ENCODE measurements at regions not wholly inside any gene's neighbourhood (a gene's known extent, or its start where the extent isn't known, plus 50 kb on each side); places are given as distances from the start of the nearest gene placed in this dataset.
A peak's percentile ranks its signal among the peaks of the same experiment; 100 is the strongest.
"Not testable (repeated sequence)": the region's sequence is repeated elsewhere in the genome, so short reads cannot be mapped to it uniquely, and the experiment has no call there.

GRCh38 chr1:157348538-157349480, 203.5 kb downstream of the FCRL5 start:
- DNase-seq (no peak), ATAC-seq (no peak)
- intact Hi-C loops (cut with DNase I): no loop called here

GRCh38 chr1:157347506-157347905, 204.8 kb downstream of the FCRL5 start:
- no peak for ATAC-seq
- intact Hi-C loops (cut with DNase I): no loop called here
- DNase-seq: no peak

- ATAC-seq; intact Hi-C loops (cut with DNase I); DNase-seq: not testable (repeated sequence)
Measured at GRCh38 chr1:157337785-157338184, 199.6 kb upstream of the ETV3 start.

GRCh38 chr1:157335056-157335455, 196.9 kb upstream of the ETV3 start:
- ATAC-seq: no peak
- no peak for DNase-seq
- intact Hi-C loops (cut with DNase I): no loop called here

- DNase-seq (no peak), ATAC-seq (no peak)
- intact Hi-C loops (cut with DNase I): no loop called here
Measured at GRCh38 chr1:157334041-157334440, 195.8 kb upstream of the ETV3 start.

- intact Hi-C loops (cut with DNase I); DNase-seq; ATAC-seq: not testable (repeated sequence)
Measured at GRCh38 chr1:157330177-157330576, 192.0 kb upstream of the ETV3 start.

GRCh38 chr1:157328120-157328519, 189.9 kb upstream of the ETV3 start:
- intact Hi-C loops (cut with DNase I); ATAC-seq; DNase-seq: not testable (repeated sequence)

- ATAC-seq (no peak), DNase-seq (no peak)
- intact Hi-C loops (cut with DNase I): no loop called here
Measured at GRCh38 chr1:157326173-157326859, 188.1 kb upstream of the ETV3 start.

- no peak for ATAC-seq
- intact Hi-C loops (cut with DNase I): no loop called here
- no peak for DNase-seq
Measured at GRCh38 chr1:157325220-157325619, 187.0 kb upstream of the ETV3 start.

GRCh38 chr1:157321972-157322371, 183.8 kb upstream of the ETV3 start:
- intact Hi-C loops (cut with DNase I); ATAC-seq; DNase-seq: not testable (repeated sequence)

GRCh38 chr1:157319567-157319966, 181.4 kb upstream of the ETV3 start:
- intact Hi-C loops (cut with DNase I): no loop called here
- no peak for ATAC-seq
- DNase-seq: no peak

GRCh38 chr1:157317229-157317628, 179.0 kb upstream of the ETV3 start:
- intact Hi-C loops (cut with DNase I): not testable (repeated sequence)

GRCh38 chr1:157315544-157315943, 177.3 kb upstream of the ETV3 start:
- ATAC-seq: no peak

More at GRCh38 chr1:157317229-157317628, 179.0 kb upstream of the ETV3 start:
- DNase-seq, ATAC-seq: not testable (repeated sequence)

GRCh38 chr1:157314408-157314807, 176.2 kb upstream of the ETV3 start:
- DNase-seq: no peak
- intact Hi-C loops (cut with DNase I): no loop called here
- ATAC-seq: no peak

More at GRCh38 chr1:157315544-157315943, 177.3 kb upstream of the ETV3 start:
- intact Hi-C loops (cut with DNase I): no loop called here
- DNase-seq: no peak

- no peak for ATAC-seq
- intact Hi-C loops (cut with DNase I): no loop called here
- DNase-seq: no peak
Measured at GRCh38 chr1:157313240-157313807, 175.1 kb upstream of the ETV3 start.

GRCh38 chr1:157312082-157312812, 174.1 kb upstream of the ETV3 start:
- peak in 1 of 2 donors; percentile 16 for ATAC-seq
- no peak for DNase-seq
- intact Hi-C loops (cut with DNase I): no loop called here

- ATAC-seq: no peak
- intact Hi-C loops (cut with DNase I): no loop called here
- DNase-seq: no peak
Measured at GRCh38 chr1:157311730-157312081, 173.5 kb upstream of the ETV3 start.

GRCh38 chr1:157310805-157311729, 172.9 kb upstream of the ETV3 start:
- peak; percentile 59 to 77 for ATAC-seq
- intact Hi-C loops (cut with DNase I); DNase-seq: not testable (repeated sequence)
